GM12873 (cell line): ENCODE measurements at regions not wholly inside any gene's neighbourhood (a gene's known extent, or its start where the extent isn't known, plus 50 kb on each side); places are given as distances from the start of the nearest gene placed in this dataset.

Source experiments
- CTCF ChIP-seq: IDR thresholded peaks from 2 replicates; pipeline ENCODE4 v1.5.1; 2012; ENCODE audit warnings: low read depth, mild to moderate bottlenecking, moderate library complexity, low read length, control low read depth; ENCODE audit not compliant: insufficient read depth; ENCODE audit errors: missing control alignments

- TF ChIP-seq CTCF, result no peak
These were observed 211.7 kb downstream of the PMAIP1 start for GRCh38 chr18:60111525-60111924.

GRCh38 chr18:60110836-60111235 is 211.0 kb downstream of the PMAIP1 start:
- TF ChIP-seq CTCF, result no peak

- TF ChIP-seq CTCF, result no peak
These were observed 201.0 kb downstream of the PMAIP1 start for GRCh38 chr18:60100778-60101177.

- no peak for TF ChIP-seq CTCF
These were observed 199.9 kb downstream of the PMAIP1 start for GRCh38 chr18:60099709-60100108.

- TF ChIP-seq CTCF, result no peak
These were observed 196.6 kb downstream of the PMAIP1 start for GRCh38 chr18:60096428-60096827.

GRCh38 chr18:60092073-60092472 is 192.3 kb downstream of the PMAIP1 start:
- no peak for TF ChIP-seq CTCF

- TF ChIP-seq CTCF, result peak; percentile 33
These were observed 190.4 kb downstream of the PMAIP1 start for GRCh38 chr18:60090170-60090569.
